CD4-positive, alpha-beta memory T cell (primary cell): ENCODE measurements at regions not wholly inside any gene's neighbourhood (a gene's known extent, or its start where the extent isn't known, plus 50 kb on each side); places are given as distances from the start of the nearest gene placed in this dataset.

ENCODE experiments used
- CTCF ChIA-PET: fragments of 350-600 bp; sonication (Branson Sonifier 250); formaldehyde crosslinking; loops from one replicate; lab custom pipeline; 2021; ENCODE audit warnings: inconsistent platforms; ENCODE audit not compliant: partially characterized antibody; lab: Charles Lee
- POLR2A ChIA-PET: fragments of 350-600 bp; sonication (Branson Sonifier 250); formaldehyde crosslinking; loops from one replicate; lab custom pipeline; 2021; ENCODE audit not compliant: partially characterized antibody; lab: Charles Lee
- DNase-seq, 5 donors: peaks; one replicate each; pipeline versions ENCODE4 v3.0.0 to v3.0.0-alpha.2; 2020 to 2022; ENCODE audit warnings: mixed read lengths in 1 of 5
- H3K27ac ChIP-seq: one replicate; pipeline ENCODE4 v1.7.0; 2013; ENCODE audit warnings: low read depth, low read length
- H3K27me3 ChIP-seq: 2 replicates; pipeline ENCODE4 v1.7.0; 2013; ENCODE audit warnings: mild to moderate bottlenecking, low read length, moderate library complexity; ENCODE audit not compliant: insufficient read depth
- H3K36me3 ChIP-seq: 2 replicates; pipeline ENCODE4 v1.7.0; 2013; ENCODE audit warnings: mild to moderate bottlenecking, low read length, moderate library complexity; ENCODE audit not compliant: insufficient read depth
- H3K4me1 ChIP-seq: 2 replicates; pipeline ENCODE4 v1.7.0; 2013; ENCODE audit warnings: mild to moderate bottlenecking, low read length, moderate library complexity; ENCODE audit not compliant: insufficient read depth
- H3K4me3 ChIP-seq, 2 donors: one replicate each; pipeline ENCODE4 v1.7.0; 2013; ENCODE audit warnings: low read length in 2 of 2, mild to moderate bottlenecking in 1 of 2
- H3K9me3 ChIP-seq, 2 donors: one replicate each; pipeline ENCODE4 v1.7.0; 2013; ENCODE audit warnings: low read length in 2 of 2, control low read depth in 1 of 2; ENCODE audit not compliant: control insufficient read depth in 1 of 2
- H3K27ac Mint-ChIP-seq, 7 donors: one replicate each; pipeline ENCODE4 v1.8.0; 2020 to 2021; ENCODE audit warnings: mixed read lengths in 7 of 7, mild to moderate bottlenecking in 6 of 7, inconsistent platforms in 3 of 7, moderate library complexity in 3 of 7
- H3K27me3 Mint-ChIP-seq, 2 donors: one replicate each; pipeline ENCODE4 v1.8.0; 2020 to 2021; ENCODE audit warnings: mixed read lengths in 2 of 2
- H3K36me3 Mint-ChIP-seq, 2 donors: one replicate each; pipeline ENCODE4 v1.8.0; 2020 to 2021; ENCODE audit warnings: mixed read lengths in 2 of 2, inconsistent platforms in 1 of 2, mild to moderate bottlenecking in 1 of 2
- H3K4me1 Mint-ChIP-seq, 4 donors: one replicate each; pipeline ENCODE4 v1.8.0; 2020 to 2021; ENCODE audit warnings: mixed read lengths in 4 of 4, mild to moderate bottlenecking in 1 of 4
- H3K4me3 Mint-ChIP-seq, 8 donors: one replicate each; pipeline ENCODE4 v1.8.0; 2020 to 2021; ENCODE audit warnings: mixed read lengths in 8 of 8, mild to moderate bottlenecking in 7 of 8, moderate library complexity in 6 of 8, inconsistent platforms in 3 of 8
- H3K9me3 Mint-ChIP-seq, 8 donors: one replicate each; pipeline ENCODE4 v1.8.0; 2020 to 2021; ENCODE audit warnings: mixed read lengths in 8 of 8, mild to moderate bottlenecking in 5 of 8, inconsistent platforms in 3 of 8, moderate library complexity in 1 of 8
- intact Hi-C: fragments of 100-400 bp; cut with micrococcal nuclease; formaldehyde crosslinking; loops from one replicate; pipeline ENCODE4 v1.15.1; 2023

GRCh38 chr15:62541846-62542245 lies 376.8 kb upstream of the C2CD4B start:
- Mint-ChIP-seq H3K27me3 (peaks cover 7 to 16% of the 10 kb centered on the region in 2 donors), H3K36me3 (no peaks in the 10 kb centered on the region), H3K9me3 (no peaks in the 10 kb centered on the region), H3K4me1 (no peaks in the 10 kb centered on the region), H3K4me3 (no peak overlapping the region), H3K27ac (no peak overlapping the region)
- H3K27ac ChIP-seq = no peak overlapping the region
- CTCF ChIA-PET = no interaction called here
- intact Hi-C loops = no loop called here
- POLR2A ChIA-PET = no interaction called here
- H3K4me1 ChIP-seq = no peaks in the 10 kb centered on the region
- H3K9me3 ChIP-seq = no peaks in the 10 kb centered on the region
- DNase-seq = no peak
- H3K4me3 ChIP-seq = no peak overlapping the region
- H3K36me3 ChIP-seq = no peaks in the 10 kb centered on the region
- no peaks in the 10 kb centered on the region for H3K27me3 ChIP-seq

- Mint-ChIP-seq H3K36me3 (no peaks in the 10 kb centered on the region), H3K27me3 (peaks cover 6 to 7% of the 10 kb centered on the region in 2 donors), H3K9me3 (no peaks in the 10 kb centered on the region), H3K27ac (no peak overlapping the region), H3K4me3 (no peak overlapping the region), H3K4me1 (peaks cover 0 to under 1% (median 0%) of the 10 kb centered on the region in 4 donors)
- no peaks in the 10 kb centered on the region for H3K27me3 ChIP-seq
- no peaks in the 10 kb centered on the region for H3K9me3 ChIP-seq
- ChIA-PET CTCF (no interaction called here), POLR2A (no interaction called here)
- intact Hi-C loops = no loop called here
- H3K27ac ChIP-seq = no peak overlapping the region
- no peaks in the 10 kb centered on the region for H3K36me3 ChIP-seq
- DNase-seq = no peak
- no peaks in the 10 kb centered on the region for H3K4me1 ChIP-seq
- H3K4me3 ChIP-seq = no peak overlapping the region
Measured at GRCh38 chr15:62544446-62544845, 379.4 kb upstream of the C2CD4B start.

GRCh38 chr15:62545467-62546227 lies 380.6 kb upstream of the C2CD4B start:
- H3K27ac Mint-ChIP-seq = no peak overlapping the region
- H3K36me3 ChIP-seq = no peaks in the 10 kb centered on the region
- no peaks in the 10 kb centered on the region for H3K27me3 ChIP-seq
- CTCF ChIA-PET = no interaction called here
- no peak for DNase-seq
- peaks cover 4 to 11% of the 10 kb centered on the region in 2 donors for H3K27me3 Mint-ChIP-seq
- H3K9me3 Mint-ChIP-seq = no peaks in the 10 kb centered on the region
- no peak overlapping the region for H3K27ac ChIP-seq
- peaks cover 0 to 1% (median 0%) of the 10 kb centered on the region in 4 donors for H3K4me1 Mint-ChIP-seq
- POLR2A ChIA-PET = no interaction called here
- no peaks in the 10 kb centered on the region for H3K4me1 ChIP-seq
- H3K4me3 ChIP-seq = no peak overlapping the region
- no peaks in the 10 kb centered on the region for H3K36me3 Mint-ChIP-seq
- no peaks in the 10 kb centered on the region for H3K9me3 ChIP-seq
- intact Hi-C loops = no loop called here
- H3K4me3 Mint-ChIP-seq = no peak overlapping the region

DNA sequence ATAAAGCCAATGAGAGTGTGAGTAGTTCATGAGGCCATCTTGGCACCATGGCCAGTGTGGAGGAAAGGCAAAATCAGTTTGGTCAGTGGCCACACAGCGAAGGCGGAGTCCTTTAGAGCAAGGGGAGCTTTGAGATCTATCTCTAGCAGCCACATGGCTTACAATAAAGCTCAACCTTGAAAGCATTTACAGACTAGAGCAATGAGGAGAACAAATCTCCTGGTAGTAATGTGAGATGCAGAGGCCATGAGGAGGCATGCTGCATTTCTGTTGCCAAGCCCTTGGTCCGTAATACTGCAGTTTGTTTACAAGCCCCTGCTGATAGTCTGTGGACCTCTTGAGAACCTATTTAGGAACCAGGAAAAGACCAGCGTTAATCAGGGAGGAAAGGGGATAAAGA lies 381.5 kb upstream of the C2CD4B start:
- CTCF ChIA-PET = no interaction called here
- Mint-ChIP-seq H3K4me1 (peaks cover 0 to 1% (median 0%) of the 10 kb centered on the region in 4 donors), H3K36me3 (no peaks in the 10 kb centered on the region), H3K9me3 (no peaks in the 10 kb centered on the region), H3K27me3 (peaks cover 3 to 8% of the 10 kb centered on the region in 2 donors), H3K4me3 (no peak overlapping the region), H3K27ac (no peak overlapping the region)
- DNase-seq = no peak
- intact Hi-C loops = no loop called here
- no peak overlapping the region for H3K27ac ChIP-seq
- no peak overlapping the region for H3K4me3 ChIP-seq
- H3K36me3 ChIP-seq = no peaks in the 10 kb centered on the region
- H3K9me3 ChIP-seq = no peaks in the 10 kb centered on the region
- H3K4me1 ChIP-seq = no peaks in the 10 kb centered on the region
- H3K27me3 ChIP-seq = no peaks in the 10 kb centered on the region
- POLR2A ChIA-PET = no interaction called here

- Histone ChIP-seq H3K27ac (no peak overlapping the region), H3K4me3 (no peak overlapping the region), H3K9me3 (no peaks in the 10 kb centered on the region), H3K36me3 (no peaks in the 10 kb centered on the region), H3K27me3 (no peaks in the 10 kb centered on the region), H3K4me1 (no peaks in the 10 kb centered on the region)
- no peak for DNase-seq
- POLR2A ChIA-PET = no interaction called here
- Mint-ChIP-seq H3K4me3 (no peak overlapping the region), H3K9me3 (peaks cover 0 to 3% (median 0%) of the 10 kb centered on the region in 8 donors), H3K27ac (no peak overlapping the region), H3K36me3 (no peaks in the 10 kb centered on the region), H3K27me3 (peaks cover 8% of the 10 kb centered on the region in 2 donors), H3K4me1 (peaks cover 0 to 1% (median 0%) of the 10 kb centered on the region in 4 donors)
- intact Hi-C loops = no loop called here
- CTCF ChIA-PET = no interaction called here
Measured at GRCh38 chr15:62547584-62547983, 382.5 kb upstream of the C2CD4B start.

GRCh38 chr15:62549345-62549970 lies 384.4 kb upstream of the C2CD4B start:
- Mint-ChIP-seq H3K27me3 (peaks cover 7 to 8% of the 10 kb centered on the region in 2 donors), H3K27ac (no peak overlapping the region), H3K9me3 (peaks cover 0 to 4% (median 0%) of the 10 kb centered on the region in 8 donors), H3K4me3 (no peak overlapping the region), H3K36me3 (no peaks in the 10 kb centered on the region), H3K4me1 (peaks cover 0 to 1% (median 0%) of the 10 kb centered on the region in 4 donors)
- POLR2A ChIA-PET = no interaction called here
- H3K36me3 ChIP-seq = no peaks in the 10 kb centered on the region
- H3K4me3 ChIP-seq = no peak overlapping the region
- no peaks in the 10 kb centered on the region for H3K4me1 ChIP-seq
- intact Hi-C loops = no loop called here
- CTCF ChIA-PET = interaction anchor here (1.3 kb wide), 1 partner anchor 54 kb away, joined by 3 read pairs; no protein-coding TSS in a partner anchor
- no peak overlapping the region for H3K27ac ChIP-seq
- no peaks in the 10 kb centered on the region for H3K9me3 ChIP-seq
- H3K27me3 ChIP-seq = no peaks in the 10 kb centered on the region
- DNase-seq = no peak

DNA sequence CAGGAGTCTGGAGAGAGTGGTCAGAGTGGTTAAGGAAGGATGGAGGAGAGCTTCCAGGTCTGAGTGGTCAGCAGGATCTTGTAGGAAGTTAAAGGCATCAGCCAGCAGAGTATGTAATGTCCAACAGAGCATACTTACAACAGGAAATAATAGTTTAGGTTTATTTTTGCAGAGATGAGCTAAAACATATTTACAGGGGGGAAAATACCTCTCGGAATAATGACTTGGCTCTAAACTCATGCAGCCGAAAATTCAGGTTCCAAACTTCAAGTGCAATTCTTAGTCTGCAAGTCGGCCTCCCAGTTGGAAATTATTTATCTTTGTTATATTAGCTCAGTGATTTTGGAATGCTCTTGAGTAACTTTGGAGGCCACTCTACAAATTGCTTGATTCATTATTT lies 385.0 kb upstream of the C2CD4B start:
- ChIA-PET CTCF (interaction anchor here (1.3 kb wide), 1 partner anchor 54 kb away, joined by 3 read pairs; no protein-coding TSS in a partner anchor), POLR2A (no interaction called here)

More for the DNA sequence above, 385.0 kb upstream of the C2CD4B start:
- DNase-seq = no peak
- H3K9me3 Mint-ChIP-seq = peaks cover 0 to 4% (median 0%) of the 10 kb centered on the region in 8 donors
- no peaks in the 10 kb centered on the region for H3K4me1 ChIP-seq
- no peaks in the 10 kb centered on the region for H3K9me3 ChIP-seq
- H3K36me3 ChIP-seq = no peaks in the 10 kb centered on the region
- no peak overlapping the region for H3K27ac ChIP-seq
- H3K27me3 Mint-ChIP-seq = peaks cover 7 to 8% of the 10 kb centered on the region in 2 donors
- no peaks in the 10 kb centered on the region for H3K27me3 ChIP-seq
- peaks cover 0 to 1% (median 0%) of the 10 kb centered on the region in 4 donors for H3K4me1 Mint-ChIP-seq
- H3K27ac Mint-ChIP-seq = no peak overlapping the region
- intact Hi-C loops = no loop called here
- no peak overlapping the region for H3K4me3 Mint-ChIP-seq
- H3K4me3 ChIP-seq = no peak overlapping the region
- H3K36me3 Mint-ChIP-seq = no peaks in the 10 kb centered on the region
